ENCODE measurements at regions not wholly inside any gene's neighbourhood (a gene's known extent, or its start where the extent isn't known, plus 50 kb on each side); places are given as distances from the start of the nearest gene placed in this dataset.
"Not testable (repeated sequence)": the region's sequence is repeated elsewhere in the genome, so short reads cannot be mapped to it uniquely, and the experiment has no call there.

GRCh38 chrX:99988532-99988931, 421.5 kb downstream of the PCDH19 start:
- DNase-seq: not testable (repeated sequence)

- no peak for DNase-seq
Observed at GRCh38 chrX:99973572-99974226, 436.4 kb downstream of the PCDH19 start.

GRCh38 chrX:99939883-99940232, 470.2 kb downstream of the PCDH19 start:
- DNase-seq: no peak

- not testable (repeated sequence) for DNase-seq
Observed at GRCh38 chrX:99939206-99939882, 470.7 kb downstream of the PCDH19 start.

- no peak for DNase-seq
Observed at GRCh38 chrX:99938464-99938863, 471.6 kb downstream of the PCDH19 start.

GRCh38 chrX:99933865-99934264, 476.2 kb downstream of the PCDH19 start:
- DNase-seq: no peak

- no peak for DNase-seq
Observed at GRCh38 chrX:99914635-99915034, 495.4 kb downstream of the PCDH19 start.

- no peak for DNase-seq
Observed at GRCh38 chrX:99913611-99914010, 496.5 kb downstream of the PCDH19 start.

GRCh38 chrX:99909946-99910345, 500.1 kb downstream of the PCDH19 start:
- DNase-seq: no peak

- no peak for DNase-seq
Observed at GRCh38 chrX:99901091-99901490, 509.0 kb downstream of the PCDH19 start.

GRCh38 chrX:99887918-99888317, 522.2 kb downstream of the PCDH19 start:
- DNase-seq: no peak

- no peak for DNase-seq
Observed at GRCh38 chrX:99857455-99857854, 552.6 kb downstream of the PCDH19 start.

GRCh38 chrX:99833821-99834220, 576.3 kb downstream of the PCDH19 start:
- no peak for DNase-seq

GRCh38 chrX:99820197-99820596, 589.9 kb downstream of the PCDH19 start:
- no peak for DNase-seq

- no peak for DNase-seq
Observed at GRCh38 chrX:99800016-99800415, 610.1 kb downstream of the PCDH19 start.

- DNase-seq: no peak
Observed at GRCh38 chrX:99798936-99799335, 611.1 kb downstream of the PCDH19 start.

GRCh38 chrX:99795495-99795894, 614.6 kb downstream of the PCDH19 start:
- no peak for DNase-seq

- no peak for DNase-seq
Observed at GRCh38 chrX:99782516-99783040, 627.5 kb downstream of the PCDH19 start.

GRCh38 chrX:99777912-99778311, 632.2 kb downstream of the PCDH19 start:
- DNase-seq: no peak

GRCh38 chrX:99761731-99762130, 648.3 kb downstream of the PCDH19 start:
- no peak for DNase-seq

GRCh38 chrX:99752776-99753175, 657.3 kb downstream of the PCDH19 start:
- no peak for DNase-seq

- no peak for DNase-seq
Observed at GRCh38 chrX:99750721-99751120, 659.4 kb downstream of the PCDH19 start.

- DNase-seq: no peak
Observed at GRCh38 chrX:99722094-99722493, 688.0 kb downstream of the PCDH19 start.

GRCh38 chrX:99719140-99719539, 690.9 kb downstream of the PCDH19 start:
- no peak for DNase-seq

- DNase-seq: no peak
Observed at GRCh38 chrX:99717716-99718115, 692.4 kb downstream of the PCDH19 start.
